Endothelial cell of umbilical vein (primary cell): ENCODE measurements at regions not wholly inside any gene's neighbourhood (a gene's known extent, or its start where the extent isn't known, plus 50 kb on each side); places are given as distances from the start of the nearest gene placed in this dataset.

Source experiments
- BruUV-seq: library from RNA; stranded (reverse); fragments of 400-500 nt; replicated peaks from 2 replicates; lab custom pipeline; 2021; lab: Mats Ljungman, UMichigan
- CTCF ChIA-PET: fragments of 300-600, 350-600 bp; sonication (Branson Sonifier 250); formaldehyde crosslinking; loops from one replicate; lab custom pipeline; 2021; ENCODE audit warnings: antibody characterized with exemption, inconsistent platforms; lab: Charles Lee
- POLR2A ChIA-PET: fragments of 300-600, 350-600 bp; sonication (Branson Sonifier 250); formaldehyde crosslinking; loops from one replicate; lab custom pipeline; 2021; ENCODE audit warnings: antibody characterized with exemption, inconsistent platforms; lab: Charles Lee
- DNase-seq: peaks from one replicate; pipeline ENCODE4 v3.0.0-alpha.2; 2011; ENCODE audit warnings: low read depth, low spot score
- FAIRE-seq: peaks from 2 replicates; lab custom pipeline; 2011; peaks lifted over from hg19 to GRCh38; lab: Jason Lieb, UNC
- H2AFZ ChIP-seq: 2 replicates; pipeline ENCODE4 v1.6.0; 2012; ENCODE audit warnings: low read depth, low read length, control low read depth, inconsistent platforms
- H3K27ac ChIP-seq: 2 replicates; pipeline ENCODE4 v1.5.1; 2011; ENCODE audit warnings: low read depth, mild to moderate bottlenecking, control low read depth, low read length, moderate library complexity; ENCODE audit not compliant: insufficient read depth
- H3K27me3 ChIP-seq, 2 experiments: 2 replicates each; pipeline versions ENCODE4 v1.6.0 to v1.6.1; 2011; ENCODE audit warnings: low read length in 2 of 2, mixed read lengths in 1 of 2; ENCODE audit not compliant: control insufficient read depth in 2 of 2, insufficient read depth in 2 of 2
- H3K36me3 ChIP-seq, 2 experiments: 2 replicates in 1 of 2; 3 replicates in 1 of 2; pipeline ENCODE4 v1.5.1; 2011; ENCODE audit warnings: low read length in 2 of 2, mild to moderate bottlenecking in 1 of 2, moderate library complexity in 1 of 2; ENCODE audit not compliant: control insufficient read depth in 2 of 2, insufficient read depth in 2 of 2; ENCODE audit errors: extremely low read depth in 1 of 2
- H3K4me1 ChIP-seq: 3 replicates; pipeline ENCODE4 v1.5.1; 2011; ENCODE audit warnings: mild to moderate bottlenecking, low read length; ENCODE audit not compliant: control insufficient read depth, insufficient read depth; ENCODE audit errors: extremely low read depth
- H3K4me2 ChIP-seq: 2 replicates; pipeline ENCODE4 v1.6.1; 2011; ENCODE audit warnings: low read length, control low read depth, mixed read lengths; ENCODE audit not compliant: insufficient read depth
- H3K4me3 ChIP-seq, 3 experiments: fragments of 200-600 bp in 1 of 3; sonication (generic), shearing (Covaris generic) in 1 of 3; replicated peaks in 1 of 3; 2 replicates each; pipeline ENCODE4 v1.5.1; 2011 to 2016; ENCODE audit warnings: control low read depth in 3 of 3, low read length in 3 of 3, mild to moderate bottlenecking in 2 of 3, inconsistent platforms in 1 of 3, low read depth in 1 of 3, moderate library complexity in 1 of 3; ENCODE audit not compliant: insufficient read depth in 1 of 3
- H3K79me2 ChIP-seq: 2 replicates; pipeline ENCODE4 v1.6.0; 2012; ENCODE audit warnings: low read length, inconsistent platforms; ENCODE audit not compliant: control insufficient read depth, insufficient read depth
- H3K9ac ChIP-seq: replicated peaks from 2 replicates; pipeline ENCODE3; 2011; ENCODE audit warnings: low read length, control low read depth; ENCODE audit not compliant: insufficient read depth; ENCODE audit errors: extremely low read depth
- H3K9me1 ChIP-seq: replicated peaks from 3 replicates; pipeline ENCODE4 v1.6.0; 2011; ENCODE audit warnings: mild to moderate bottlenecking, low read length; ENCODE audit not compliant: control insufficient read depth, insufficient read depth; ENCODE audit errors: extremely low read depth
- H3K9me3 ChIP-seq: replicated peaks from 2 replicates; pipeline ENCODE4 v1.5.1; 2012; ENCODE audit warnings: low read length, inconsistent platforms; ENCODE audit not compliant: control insufficient read depth, insufficient read depth
- H4K20me1 ChIP-seq: replicated peaks from 2 replicates; pipeline ENCODE3; 2011; ENCODE audit warnings: mild to moderate bottlenecking, low read length; ENCODE audit not compliant: control insufficient read depth, insufficient read depth; ENCODE audit errors: extremely low read depth
- CTCF ChIP-seq, 2 donors: IDR thresholded peaks; 1 replicate in 1 of 2; 2 replicates in 1 of 2; pipeline ENCODE4 v1.5.1; 2011; ENCODE audit warnings: low read length in 2 of 2, mild to moderate bottlenecking in 2 of 2, moderate library complexity in 2 of 2, control low read depth in 1 of 2, inconsistent platforms in 1 of 2, low read depth in 1 of 2; ENCODE audit not compliant: insufficient read depth in 1 of 2; ENCODE audit errors: extremely low read depth in 1 of 2
- EZH2 ChIP-seq: IDR thresholded peaks from 2 replicates; pipeline ENCODE4 v1.6.1; 2012; ENCODE audit warnings: borderline replicate concordance, low read depth, mild to moderate bottlenecking, moderate library complexity, low read length, inconsistent platforms; ENCODE audit not compliant: severe bottlenecking
- FOS ChIP-seq: IDR thresholded peaks from 2 replicates; pipeline ENCODE4 v1.6.1; 2011; ENCODE audit warnings: mild to moderate bottlenecking, low read length, moderate library complexity, borderline replicate concordance; ENCODE audit not compliant: insufficient read depth
- GATA2 ChIP-seq: IDR thresholded peaks from 2 replicates; pipeline ENCODE4 v1.7.0; 2011; ENCODE audit warnings: low read depth, mild to moderate bottlenecking, moderate library complexity, mixed read lengths, low read length; ENCODE audit not compliant: insufficient read length, insufficient read depth
- JUN ChIP-seq: IDR thresholded peaks from 2 replicates; pipeline ENCODE4 v1.6.1; 2011; ENCODE audit warnings: borderline replicate concordance, low read depth; ENCODE audit not compliant: insufficient read length, insufficient read depth
- MYC ChIP-seq: IDR thresholded peaks from one replicate; pipeline ENCODE4 v1.6.1; 2011; ENCODE audit warnings: mild to moderate bottlenecking, low read depth, low read length
- POLR2AphosphoS5 ChIP-seq: IDR thresholded peaks from 2 replicates; pipeline ENCODE4 v1.6.1; 2012; ENCODE audit warnings: low read depth, mild to moderate bottlenecking, control low read depth, low read length, moderate library complexity; ENCODE audit not compliant: insufficient read depth
- dilution Hi-C: fragments of 300-500 bp; cut with MboI; formaldehyde crosslinking; loops from one replicate; pipeline ENCODE4 v1.15.0; 2019; ENCODE audit warnings: low sequenced_read_pairs; ENCODE audit not compliant: extremely low pct_ligation_motif_present
- intact Hi-C: fragments of 100-400 bp; cut with micrococcal nuclease; formaldehyde crosslinking; loops from one replicate; pipeline ENCODE4 v1.10.0; 2022
- TF ChIP-seq, protein P1 (sequence below): IDR thresholded peaks from 2 replicates; pipeline ENCODE4 v1.6.1; 2011; ENCODE audit not compliant: insufficient read depth, insufficient read length

- dilution Hi-C loops = no loop called here
Measured at GRCh38 chr18:4748975-4749374, 293.9 kb upstream of the DLGAP1 start.

GRCh38 chr18:4734903-4735302 is 279.8 kb upstream of the DLGAP1 start:
- Histone ChIP-seq H3K9me1 (no peaks in the 10 kb centered on the region), H3K79me2 (no peaks in the 10 kb centered on the region), H3K9ac (no peak overlapping the region), H3K4me2 (no peak overlapping the region), H4K20me1 (no peaks in the 10 kb centered on the region), H2AFZ (no peak overlapping the region), H3K9me3 (peaks cover 7% of the 10 kb centered on the region), H3K27ac (no peak overlapping the region), H3K4me3 (no peak overlapping the region), H3K36me3 (no peaks in the 10 kb centered on the region), H3K27me3 (no peaks in the 10 kb centered on the region), H3K4me1 (no peaks in the 10 kb centered on the region)
- DNase-seq (no peak), FAIRE-seq (no peak)
- CTCF ChIA-PET = no interaction called here
- intact Hi-C loops = no loop called here
- BruUV-seq = no TSS peak
- POLR2A ChIA-PET = no interaction called here
- dilution Hi-C loops = no loop called here
- TF ChIP-seq JUN = no peak
- TF ChIP-seq FOS = no peak
- TF ChIP-seq GATA2 = no peak
- no peak for TF ChIP-seq POLR2AphosphoS5
- no peak for TF ChIP-seq CTCF (IDR thresholded peaks at IDR 0.05; ENCODE audit: extremely low read depth in 1 of 2, insufficient read depth in 1 of 2, low read depth in 1 of 2, low read length in 2 of 2)

More at GRCh38 chr18:4748975-4749374, 293.9 kb upstream of the DLGAP1 start:
- TF ChIP-seq, protein P1, sequence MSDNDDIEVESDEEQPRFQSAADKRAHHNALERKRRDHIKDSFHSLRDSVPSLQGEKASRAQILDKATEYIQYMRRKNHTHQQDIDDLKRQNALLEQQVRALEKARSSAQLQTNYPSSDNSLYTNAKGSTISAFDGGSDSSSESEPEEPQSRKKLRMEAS = no peak
- no peak for TF ChIP-seq MYC
- TF ChIP-seq EZH2 = no peak
- TF ChIP-seq FOS = no peak
- no peak for TF ChIP-seq JUN
- no peak for TF ChIP-seq POLR2AphosphoS5
- no peaks in the 10 kb centered on the region for H3K36me3 ChIP-seq
- H3K9ac ChIP-seq = no peak overlapping the region
- BruUV-seq = no TSS peak
- no peak for FAIRE-seq
- DNase-seq = no peak
- no peak overlapping the region for H3K4me3 ChIP-seq
- H2AFZ ChIP-seq = no peak overlapping the region
- no peaks in the 10 kb centered on the region for H3K79me2 ChIP-seq
- H3K27me3 ChIP-seq = no peaks in the 10 kb centered on the region
- intact Hi-C loops = no loop called here
- no peaks in the 10 kb centered on the region for H3K4me1 ChIP-seq
- H3K4me2 ChIP-seq = no peak overlapping the region
- peaks cover 8% of the 10 kb centered on the region for H3K9me3 ChIP-seq
- ChIA-PET POLR2A (no interaction called here), CTCF (no interaction called here)
- no peaks in the 10 kb centered on the region for H3K9me1 ChIP-seq
- H3K27ac ChIP-seq = no peak overlapping the region
- H4K20me1 ChIP-seq = no peaks in the 10 kb centered on the region
